ENCODE measurements at regions not wholly inside any gene's neighbourhood (a gene's known extent, or its start where the extent isn't known, plus 50 kb on each side); places are given as distances from the start of the nearest gene placed in this dataset.

DNA sequence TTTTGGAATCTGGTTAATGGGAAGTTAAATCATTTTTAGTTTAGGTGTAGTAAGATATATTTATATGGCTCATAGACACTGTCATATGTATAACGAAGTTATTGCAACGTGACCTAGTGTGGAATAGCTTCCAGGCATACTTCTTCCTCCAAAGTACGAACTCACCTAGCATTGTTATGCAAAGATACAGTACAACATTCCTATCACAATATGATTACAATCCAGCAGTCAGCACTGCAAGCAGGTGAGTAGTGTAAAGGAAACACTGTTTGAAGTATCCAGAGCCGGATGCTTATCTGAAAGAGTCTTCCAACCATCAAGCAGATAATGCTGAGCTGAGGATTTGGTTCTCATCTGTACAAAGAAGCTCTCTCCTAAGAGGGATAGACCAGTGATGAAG lies 754.4 kb upstream of the IGFBP3 start:
- TF ChIP-seq, protein P1, sequence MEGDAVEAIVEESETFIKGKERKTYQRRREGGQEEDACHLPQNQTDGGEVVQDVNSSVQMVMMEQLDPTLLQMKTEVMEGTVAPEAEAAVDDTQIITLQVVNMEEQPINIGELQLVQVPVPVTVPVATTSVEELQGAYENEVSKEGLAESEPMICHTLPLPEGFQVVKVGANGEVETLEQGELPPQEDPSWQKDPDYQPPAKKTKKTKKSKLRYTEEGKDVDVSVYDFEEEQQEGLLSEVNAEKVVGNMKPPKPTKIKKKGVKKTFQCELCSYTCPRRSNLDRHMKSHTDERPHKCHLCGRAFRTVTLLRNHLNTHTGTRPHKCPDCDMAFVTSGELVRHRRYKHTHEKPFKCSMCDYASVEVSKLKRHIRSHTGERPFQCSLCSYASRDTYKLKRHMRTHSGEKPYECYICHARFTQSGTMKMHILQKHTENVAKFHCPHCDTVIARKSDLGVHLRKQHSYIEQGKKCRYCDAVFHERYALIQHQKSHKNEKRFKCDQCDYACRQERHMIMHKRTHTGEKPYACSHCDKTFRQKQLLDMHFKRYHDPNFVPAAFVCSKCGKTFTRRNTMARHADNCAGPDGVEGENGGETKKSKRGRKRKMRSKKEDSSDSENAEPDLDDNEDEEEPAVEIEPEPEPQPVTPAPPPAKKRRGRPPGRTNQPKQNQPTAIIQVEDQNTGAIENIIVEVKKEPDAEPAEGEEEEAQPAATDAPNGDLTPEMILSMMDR (IDR thresholded peaks at IDR 0.05; ENCODE audit: low read depth, low read length): no peak
- TF ChIP-seq, protein P2, sequence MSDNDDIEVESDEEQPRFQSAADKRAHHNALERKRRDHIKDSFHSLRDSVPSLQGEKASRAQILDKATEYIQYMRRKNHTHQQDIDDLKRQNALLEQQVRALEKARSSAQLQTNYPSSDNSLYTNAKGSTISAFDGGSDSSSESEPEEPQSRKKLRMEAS (IDR thresholded peaks at IDR 0.05; ENCODE audit: low read depth, low read length): no peak
- TF ChIP-seq POLR2A (IDR thresholded peaks at IDR 0.05; ENCODE audit: extremely low read depth, insufficient read length) (no peak), MYC (IDR thresholded peaks at IDR 0.05; ENCODE audit: low read depth, low read length) (no peak)
